IMR-90 (cell line): ENCODE measurements at regions not wholly inside any gene's neighbourhood (a gene's known extent, or its start where the extent isn't known, plus 50 kb on each side); places are given as distances from the start of the nearest gene placed in this dataset.

Experiments
- BHLHE40 ChIP-seq: fragments of 150-350 bp; IDR thresholded peaks from 2 replicates; pipeline ENCODE4 v1.6.1; 2016; ENCODE audit warnings: mild to moderate bottlenecking, low read depth, low read length
- CEBPB ChIP-seq: IDR thresholded peaks from 2 replicates; pipeline ENCODE4 v1.6.1; 2012; ENCODE audit warnings: low read depth, low read length, improper control_type of control experiment
- CTCF ChIP-seq: conservative IDR thresholded peaks from 2 replicates; pipeline ENCODE4 v1.5.1; 2012; ENCODE audit warnings: mild to moderate bottlenecking, low read depth, low read length, improper control_type of control experiment
- ELK1 ChIP-seq: fragments of 150-350 bp; IDR thresholded peaks from 2 replicates; pipeline ENCODE4 v1.6.1; 2016; ENCODE audit warnings: low read depth, mild to moderate bottlenecking, low read length, moderate library complexity, borderline replicate concordance
- MAFK ChIP-seq: IDR thresholded peaks from 2 replicates; pipeline ENCODE4 v1.6.1; 2012; ENCODE audit warnings: low read depth, low read length, improper control_type of control experiment
- MAZ ChIP-seq: IDR thresholded peaks from 2 replicates; pipeline ENCODE4 v1.6.1; 2012; ENCODE audit warnings: low read depth, mild to moderate bottlenecking, low read length, improper control_type of control experiment, moderate library complexity, borderline replicate concordance
- MXI1 ChIP-seq: IDR thresholded peaks from 2 replicates; pipeline ENCODE4 v1.6.1; 2012; ENCODE audit warnings: low read depth, mild to moderate bottlenecking, low read length, moderate library complexity, borderline replicate concordance
- POLR2A ChIP-seq: IDR thresholded peaks from 2 replicates; pipeline ENCODE4 v1.6.1; 2012; ENCODE audit warnings: mild to moderate bottlenecking, low read depth, low read length
- RAD21 ChIP-seq: IDR thresholded peaks from 2 replicates; pipeline ENCODE4 v1.6.1; 2012; ENCODE audit warnings: low read length, improper control_type of control experiment
- SMC3 ChIP-seq: fragments of 150-350 bp; IDR thresholded peaks from 2 replicates; pipeline ENCODE4 v1.6.1; 2016; ENCODE audit warnings: low read depth, mild to moderate bottlenecking, antibody characterized with exemption, low read length, moderate library complexity

- TF ChIP-seq CTCF, result no peak
- no peak for TF ChIP-seq POLR2A
- no peak for TF ChIP-seq MXI1
- TF ChIP-seq BHLHE40, result no peak
- no peak for TF ChIP-seq MAFK
- no peak for TF ChIP-seq RAD21
- TF ChIP-seq CEBPB, result no peak
- TF ChIP-seq ELK1, result no peak
- no peak for TF ChIP-seq SMC3
- no peak for TF ChIP-seq MAZ
Measured at GRCh38 chr2:57075226-57075625, 891.4 kb downstream of the CCDC85A start.
